ENCODE measurements at regions not wholly inside any gene's neighbourhood (a gene's known extent, or its start where the extent isn't known, plus 50 kb on each side); places are given as distances from the start of the nearest gene placed in this dataset.

- no peak for DNase-seq
- no peaks in the 10 kb centered on the region for H3K9me3 ChIP-seq (ENCODE audit: control extremely low read depth in 1 of 5, control insufficient read depth in 4 of 5, insufficient read depth in 2 of 5, low read depth in 1 of 5, low read length in 4 of 5)
- no peaks in the 10 kb centered on the region for H3K36me3 ChIP-seq (ENCODE audit: control insufficient read depth in 4 of 4, insufficient read depth in 4 of 4, low read length in 3 of 4)
- H3K4me1 ChIP-seq (ENCODE audit: control extremely low read depth in 1 of 4, control insufficient read depth in 4 of 4, insufficient read depth in 4 of 4, low read length in 3 of 4) = no peaks in the 10 kb centered on the region
- H3K27ac ChIP-seq (ENCODE audit: insufficient read depth in 1 of 2, low read depth in 1 of 2, low read length in 2 of 2, poor library complexity in 1 of 2, severe bottlenecking in 2 of 2) = no peak overlapping the region
- H3K27me3 ChIP-seq (replicated peaks in 2 of 5; ENCODE audit: control insufficient read depth in 4 of 5, insufficient read depth in 5 of 5, low read length in 4 of 5) = no peaks in the 10 kb centered on the region
- POLR2A ChIA-PET = no interaction called here
- H3K4me3 ChIP-seq (ENCODE audit: control insufficient read depth in 1 of 7, extremely low read depth in 1 of 7, insufficient read depth in 4 of 7, low read depth in 2 of 7, low read length in 6 of 7) = no peak overlapping the region
- no CpG with 5 or more reads among the region's 2 CpGs for WGBS (ENCODE audit: insufficient coverage)
- CTCF ChIA-PET = no interaction called here
Measured at GRCh38 chr13:53703371-53704080, 674.9 kb downstream of the OLFM4 start.

GRCh38 chr13:53719281-53719680 is 690.7 kb downstream of the OLFM4 start:
- CTCF ChIA-PET = no interaction called here
- H3K27ac ChIP-seq (ENCODE audit: insufficient read depth in 1 of 2, low read depth in 1 of 2, low read length in 2 of 2, poor library complexity in 1 of 2, severe bottlenecking in 2 of 2) = no peak overlapping the region
- POLR2A ChIA-PET = no interaction called here
- H3K36me3 ChIP-seq (ENCODE audit: control insufficient read depth in 4 of 4, insufficient read depth in 4 of 4, low read length in 3 of 4) = no peaks in the 10 kb centered on the region
- H3K27me3 ChIP-seq (replicated peaks in 2 of 5; ENCODE audit: control insufficient read depth in 4 of 5, insufficient read depth in 5 of 5, low read length in 4 of 5) = no peaks in the 10 kb centered on the region
- DNase-seq = no peak
- peaks cover 0 to 4% (median 2%) of the 10 kb centered on the region in 5 experiments for H3K9me3 ChIP-seq (ENCODE audit: control extremely low read depth in 1 of 5, control insufficient read depth in 4 of 5, insufficient read depth in 2 of 5, low read depth in 1 of 5, low read length in 4 of 5)
- H3K4me3 ChIP-seq (ENCODE audit: control insufficient read depth in 1 of 7, extremely low read depth in 1 of 7, insufficient read depth in 4 of 7, low read depth in 2 of 7, low read length in 6 of 7) = no peak overlapping the region
- no peaks in the 10 kb centered on the region for H3K4me1 ChIP-seq (ENCODE audit: control extremely low read depth in 1 of 4, control insufficient read depth in 4 of 4, insufficient read depth in 4 of 4, low read length in 3 of 4)

GRCh38 chr13:53732664-53733063 is 704.1 kb downstream of the OLFM4 start:
- Histone ChIP-seq H3K27ac (ENCODE audit: insufficient read depth in 1 of 2, low read depth in 1 of 2, low read length in 2 of 2, poor library complexity in 1 of 2, severe bottlenecking in 2 of 2) (no peak overlapping the region), H3K9me3 (ENCODE audit: control extremely low read depth in 1 of 5, control insufficient read depth in 4 of 5, insufficient read depth in 2 of 5, low read depth in 1 of 5, low read length in 4 of 5) (no peaks in the 10 kb centered on the region), H3K36me3 (ENCODE audit: control insufficient read depth in 4 of 4, insufficient read depth in 4 of 4, low read length in 3 of 4) (no peaks in the 10 kb centered on the region), H3K4me1 (ENCODE audit: control extremely low read depth in 1 of 4, control insufficient read depth in 4 of 4, insufficient read depth in 4 of 4, low read length in 3 of 4) (no peaks in the 10 kb centered on the region), H3K27me3 (replicated peaks in 2 of 5; ENCODE audit: control insufficient read depth in 4 of 5, insufficient read depth in 5 of 5, low read length in 4 of 5) (no peaks in the 10 kb centered on the region), H3K4me3 (ENCODE audit: control insufficient read depth in 1 of 7, extremely low read depth in 1 of 7, insufficient read depth in 4 of 7, low read depth in 2 of 7, low read length in 6 of 7) (no peak overlapping the region)
- ChIA-PET CTCF (interaction anchor here (1.0 kb wide), 1 partner anchor 14 kb away, joined by 4 read pairs; no protein-coding TSS in a partner anchor), POLR2A (no interaction called here)
- no CpG with 5 or more reads among the region's 3 CpGs for WGBS (ENCODE audit: insufficient coverage)
- DNase-seq = no peak

- H3K9me3 ChIP-seq (ENCODE audit: control extremely low read depth in 1 of 5, control insufficient read depth in 4 of 5, insufficient read depth in 2 of 5, low read depth in 1 of 5, low read length in 4 of 5) = no peaks in the 10 kb centered on the region
- no peak overlapping the region for H3K27ac ChIP-seq (ENCODE audit: insufficient read depth in 1 of 2, low read depth in 1 of 2, low read length in 2 of 2, poor library complexity in 1 of 2, severe bottlenecking in 2 of 2)
- POLR2A ChIA-PET = no interaction called here
- CTCF ChIA-PET = no interaction called here
- no peak for DNase-seq
- H3K27me3 ChIP-seq (replicated peaks in 2 of 5; ENCODE audit: control insufficient read depth in 4 of 5, insufficient read depth in 5 of 5, low read length in 4 of 5) = no peaks in the 10 kb centered on the region
- no peak overlapping the region for H3K4me3 ChIP-seq (ENCODE audit: control insufficient read depth in 1 of 7, extremely low read depth in 1 of 7, insufficient read depth in 4 of 7, low read depth in 2 of 7, low read length in 6 of 7)
- no peaks in the 10 kb centered on the region for H3K36me3 ChIP-seq (ENCODE audit: control insufficient read depth in 4 of 4, insufficient read depth in 4 of 4, low read length in 3 of 4)
- WGBS (ENCODE audit: insufficient coverage) = no CpG with 5 or more reads among the region's 1 CpG
- H3K4me1 ChIP-seq (ENCODE audit: control extremely low read depth in 1 of 4, control insufficient read depth in 4 of 4, insufficient read depth in 4 of 4, low read length in 3 of 4) = no peaks in the 10 kb centered on the region
Measured at GRCh38 chr13:53743906-53744305, 715.3 kb downstream of the OLFM4 start.

GRCh38 chr13:53747825-53748224 is 719.2 kb downstream of the OLFM4 start:
- H3K27me3 ChIP-seq (replicated peaks in 2 of 5; ENCODE audit: control insufficient read depth in 4 of 5, insufficient read depth in 5 of 5, low read length in 4 of 5) = no peaks in the 10 kb centered on the region
- H3K27ac ChIP-seq (ENCODE audit: insufficient read depth in 1 of 2, low read depth in 1 of 2, low read length in 2 of 2, poor library complexity in 1 of 2, severe bottlenecking in 2 of 2) = no peak overlapping the region
- POLR2A ChIA-PET = no interaction called here
- no peak for DNase-seq
- WGBS (ENCODE audit: insufficient coverage) = no CpG with 5 or more reads among the region's 1 CpG
- CTCF ChIA-PET = no interaction called here
- H3K9me3 ChIP-seq (ENCODE audit: control extremely low read depth in 1 of 5, control insufficient read depth in 4 of 5, insufficient read depth in 2 of 5, low read depth in 1 of 5, low read length in 4 of 5) = no peaks in the 10 kb centered on the region
- H3K36me3 ChIP-seq (ENCODE audit: control insufficient read depth in 4 of 4, insufficient read depth in 4 of 4, low read length in 3 of 4) = no peaks in the 10 kb centered on the region
- no peak overlapping the region for H3K4me3 ChIP-seq (ENCODE audit: control insufficient read depth in 1 of 7, extremely low read depth in 1 of 7, insufficient read depth in 4 of 7, low read depth in 2 of 7, low read length in 6 of 7)
- no peaks in the 10 kb centered on the region for H3K4me1 ChIP-seq (ENCODE audit: control extremely low read depth in 1 of 4, control insufficient read depth in 4 of 4, insufficient read depth in 4 of 4, low read length in 3 of 4)

GRCh38 chr13:53749306-53749705 is 720.7 kb downstream of the OLFM4 start:
- Histone ChIP-seq H3K36me3 (ENCODE audit: control insufficient read depth in 4 of 4, insufficient read depth in 4 of 4, low read length in 3 of 4) (no peaks in the 10 kb centered on the region), H3K4me3 (ENCODE audit: control insufficient read depth in 1 of 7, extremely low read depth in 1 of 7, insufficient read depth in 4 of 7, low read depth in 2 of 7, low read length in 6 of 7) (no peak overlapping the region), H3K27ac (ENCODE audit: insufficient read depth in 1 of 2, low read depth in 1 of 2, low read length in 2 of 2, poor library complexity in 1 of 2, severe bottlenecking in 2 of 2) (no peak overlapping the region), H3K9me3 (ENCODE audit: control extremely low read depth in 1 of 5, control insufficient read depth in 4 of 5, insufficient read depth in 2 of 5, low read depth in 1 of 5, low read length in 4 of 5) (no peaks in the 10 kb centered on the region), H3K27me3 (replicated peaks in 2 of 5; ENCODE audit: control insufficient read depth in 4 of 5, insufficient read depth in 5 of 5, low read length in 4 of 5) (no peaks in the 10 kb centered on the region), H3K4me1 (ENCODE audit: control extremely low read depth in 1 of 4, control insufficient read depth in 4 of 4, insufficient read depth in 4 of 4, low read length in 3 of 4) (no peaks in the 10 kb centered on the region)
- WGBS (ENCODE audit: insufficient coverage) = 100% methylated on average over 2 of the region's 3 CpGs
- ChIA-PET POLR2A (no interaction called here), CTCF (no interaction called here)
- DNase-seq = no peak

- no peak overlapping the region for H3K27ac ChIP-seq (ENCODE audit: insufficient read depth in 1 of 2, low read depth in 1 of 2, low read length in 2 of 2, poor library complexity in 1 of 2, severe bottlenecking in 2 of 2)
- H3K4me3 ChIP-seq (ENCODE audit: control insufficient read depth in 1 of 7, extremely low read depth in 1 of 7, insufficient read depth in 4 of 7, low read depth in 2 of 7, low read length in 6 of 7) = no peak overlapping the region
- no peaks in the 10 kb centered on the region for H3K36me3 ChIP-seq (ENCODE audit: control insufficient read depth in 4 of 4, insufficient read depth in 4 of 4, low read length in 3 of 4)
- 60% methylated on average over 1 of the region's 2 CpGs for WGBS (ENCODE audit: insufficient coverage)
- POLR2A ChIA-PET = no interaction called here
- H3K27me3 ChIP-seq (replicated peaks in 2 of 5; ENCODE audit: control insufficient read depth in 4 of 5, insufficient read depth in 5 of 5, low read length in 4 of 5) = no peaks in the 10 kb centered on the region
- CTCF ChIA-PET = no interaction called here
- no peaks in the 10 kb centered on the region for H3K4me1 ChIP-seq (ENCODE audit: control extremely low read depth in 1 of 4, control insufficient read depth in 4 of 4, insufficient read depth in 4 of 4, low read length in 3 of 4)
- DNase-seq = no peak
- H3K9me3 ChIP-seq (ENCODE audit: control extremely low read depth in 1 of 5, control insufficient read depth in 4 of 5, insufficient read depth in 2 of 5, low read depth in 1 of 5, low read length in 4 of 5) = no peaks in the 10 kb centered on the region
Measured at GRCh38 chr13:53759016-53759415, 730.4 kb downstream of the OLFM4 start.

Measured in common myeloid progenitor, CD34-positive (primary cell).